AG04449 (cell line): ENCODE measurements at regions not wholly inside any gene's neighbourhood (a gene's known extent, or its start where the extent isn't known, plus 50 kb on each side); places are given as distances from the start of the nearest gene placed in this dataset.

Source experiments
- CTCF ChIA-PET: fragments of 350-600 bp; formaldehyde crosslinking; extraction: SDS; loops from one replicate; lab custom pipeline; 2021; ENCODE audit warnings: antibody characterized with exemption; lab: Yijun Ruan, JAX
- POLR2A ChIA-PET: fragments of 400-600, 350-600 bp; formaldehyde crosslinking; extraction: SDS; loops from one replicate; lab custom pipeline; 2020; ENCODE audit warnings: antibody characterized with exemption, inconsistent platforms; lab: Yijun Ruan, JAX
- DNase-seq: peaks from one replicate; pipeline ENCODE4 v3.0.0-alpha.2; 2010; ENCODE audit warnings: low read depth, low spot score
- H3K4me3 ChIP-seq: 2 replicates; pipeline ENCODE4 v1.5.1; 2011; ENCODE audit warnings: low read depth, mild to moderate bottlenecking, control low read depth, low read length
- CTCF ChIP-seq: IDR thresholded peaks from one replicate; pipeline ENCODE4 v1.5.1; 2011; ENCODE audit warnings: mild to moderate bottlenecking, moderate library complexity, low read length, control low read depth, inconsistent platforms; ENCODE audit not compliant: insufficient read depth; ENCODE audit errors: missing control alignments

GRCh38 chr7:109955986-109956385 lies 1134.9 kb upstream of the LRRN3 start:
- no peak overlapping the region for H3K4me3 ChIP-seq
- ChIA-PET POLR2A (no interaction called here), CTCF (no interaction called here)
- TF ChIP-seq CTCF = no peak
- DNase-seq = no peak

- H3K4me3 ChIP-seq = no peak overlapping the region
- ChIA-PET CTCF (no interaction called here), POLR2A (no interaction called here)
- TF ChIP-seq CTCF = no peak
- DNase-seq = no peak
These were observed 1134.0 kb upstream of the LRRN3 start for GRCh38 chr7:109956916-109957315.

- POLR2A ChIA-PET = no interaction called here
These were observed 1127.2 kb upstream of the LRRN3 start for GRCh38 chr7:109963741-109964140.

GRCh38 chr7:109964780-109965179 lies 1126.1 kb upstream of the LRRN3 start:
- ChIA-PET CTCF (no interaction called here), POLR2A (interaction anchor here (0.5 kb wide), 1 partner anchor 50 kb away, joined by 3 read pairs; no protein-coding TSS in a partner anchor)
- DNase-seq = no peak
- TF ChIP-seq CTCF = no peak
- H3K4me3 ChIP-seq = no peak overlapping the region

More at GRCh38 chr7:109963741-109964140, 1127.2 kb upstream of the LRRN3 start:
- no peak for DNase-seq
- no peak for TF ChIP-seq CTCF
- CTCF ChIA-PET = no interaction called here
- no peak overlapping the region for H3K4me3 ChIP-seq

GRCh38 chr7:109967406-109967805 lies 1123.5 kb upstream of the LRRN3 start:
- no peak for DNase-seq
- TF ChIP-seq CTCF = no peak
- CTCF ChIA-PET = no interaction called here
- H3K4me3 ChIP-seq = no peak overlapping the region
- POLR2A ChIA-PET = no interaction called here

GRCh38 chr7:109983618-109984017 lies 1107.3 kb upstream of the LRRN3 start:
- no peak for TF ChIP-seq CTCF
- no peak overlapping the region for H3K4me3 ChIP-seq
- ChIA-PET CTCF (no interaction called here), POLR2A (no interaction called here)
- no peak for DNase-seq
